IPS DF 4.7 (cell line): ENCODE measurements at regions not wholly inside any gene's neighbourhood (a gene's known extent, or its start where the extent isn't known, plus 50 kb on each side); places are given as distances from the start of the nearest gene placed in this dataset.

Experiments
- DNase-seq: peaks from one replicate; pipeline ENCODE4 v3.0.0-alpha.2; 2013; ENCODE audit warnings: low spot score; ENCODE audit errors: extremely low read depth

DNA sequence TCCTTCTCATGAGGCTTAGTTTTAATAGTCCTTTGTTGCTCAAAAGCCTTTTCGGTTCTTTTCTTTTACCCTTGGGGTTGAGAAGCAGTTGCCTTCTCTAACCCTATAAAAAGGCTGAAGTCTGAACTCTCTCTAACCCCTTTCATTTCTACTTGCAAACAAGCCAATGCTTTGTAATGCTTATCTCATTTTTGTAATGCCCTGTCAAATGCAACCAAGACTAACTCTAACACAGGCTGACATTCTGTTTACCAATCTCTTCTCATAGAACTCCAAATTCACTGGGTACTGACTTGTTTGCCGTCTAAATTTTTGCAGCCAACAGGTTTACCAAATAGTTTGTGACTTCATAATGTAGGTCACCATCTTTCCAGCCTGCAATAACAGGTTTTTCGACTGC, 233.9 kb upstream of the SNX7 start:
- no peak for DNase-seq

DNA sequence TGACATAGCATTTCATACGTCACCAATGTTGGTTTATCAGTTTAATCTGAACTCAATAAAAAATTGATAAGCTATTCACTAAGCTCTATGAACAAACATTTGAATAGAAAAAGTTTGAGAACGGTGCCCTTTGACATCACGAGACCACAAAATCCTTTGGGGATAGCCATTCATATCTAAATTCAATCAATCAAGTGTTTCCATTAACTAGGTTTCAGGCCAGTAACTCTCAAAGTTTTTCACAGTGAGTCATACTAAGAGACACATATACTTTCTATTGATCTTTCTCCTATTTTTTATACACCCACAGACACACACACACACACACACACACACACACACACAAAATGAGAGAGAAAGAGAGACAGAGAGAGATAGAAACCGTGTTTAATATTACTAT, 235.4 kb upstream of the SNX7 start:
- no peak for DNase-seq

DNA sequence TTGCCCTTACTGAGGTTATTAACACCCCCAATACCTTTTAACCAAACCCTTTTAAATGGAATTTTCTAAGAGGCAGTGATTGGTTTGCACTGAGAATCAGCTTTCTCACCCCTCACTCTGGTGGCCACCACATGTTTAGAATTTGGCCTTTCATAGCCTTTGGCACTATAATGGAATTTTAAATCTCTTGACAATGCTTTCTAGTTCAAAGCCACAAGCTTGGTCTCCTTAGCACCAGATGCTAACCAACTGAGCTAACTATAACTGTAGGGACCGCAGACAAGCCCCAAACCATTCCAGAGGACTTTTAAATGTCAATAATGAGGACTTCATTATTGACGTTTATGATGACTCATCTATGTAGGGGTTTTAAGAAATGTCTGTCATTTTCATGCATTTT, 238.7 kb upstream of the SNX7 start:
- no peak for DNase-seq

DNA sequence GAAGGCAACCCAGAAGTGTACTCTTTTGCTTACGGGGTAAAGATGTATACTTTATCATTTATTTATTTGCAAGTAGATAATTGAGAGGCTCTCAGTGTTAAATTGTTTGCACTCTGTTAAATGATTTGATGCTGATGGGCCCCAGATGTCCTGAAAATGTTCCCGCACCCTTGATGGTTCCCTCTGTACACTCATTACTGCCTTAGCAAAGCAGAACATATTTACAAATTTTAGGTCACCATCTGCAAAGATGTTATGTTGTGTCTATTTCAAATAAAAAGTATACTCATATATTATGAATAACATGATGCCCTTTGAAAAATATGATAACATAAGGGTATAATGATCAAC, 240.5 kb upstream of the SNX7 start:
- DNase-seq = no peak

DNA sequence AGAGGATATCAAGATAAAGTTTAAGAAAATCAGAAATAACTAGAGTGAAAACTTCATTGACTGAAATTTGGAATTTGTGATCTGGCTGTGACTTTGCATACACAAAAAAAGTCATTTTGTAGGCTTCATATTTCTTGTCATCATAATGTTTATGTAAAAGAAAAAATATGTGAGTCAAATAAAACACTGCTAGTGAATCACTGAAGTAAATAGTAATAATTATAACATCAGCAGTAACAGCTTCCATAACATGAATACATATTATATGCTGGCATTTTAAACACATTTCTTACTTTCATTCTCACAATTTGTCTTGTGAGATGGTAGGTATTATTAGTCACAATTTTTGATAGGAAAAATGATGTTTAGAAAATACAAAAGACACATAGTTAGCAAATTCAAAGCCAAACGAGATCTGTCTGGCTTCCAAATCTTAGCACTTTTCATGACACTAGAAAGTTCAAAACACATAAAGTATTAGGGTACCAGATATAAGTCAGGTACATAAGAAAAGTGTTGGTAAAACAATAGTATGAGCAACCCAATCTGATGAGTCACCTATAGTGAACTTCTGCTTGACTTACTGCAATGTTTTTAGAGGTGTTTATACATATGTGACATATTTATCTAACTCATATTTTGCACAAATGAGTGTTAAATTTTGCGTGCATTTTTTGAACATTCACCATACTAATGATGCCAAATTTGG, 241.0 kb upstream of the SNX7 start:
- no peak for DNase-seq

DNA sequence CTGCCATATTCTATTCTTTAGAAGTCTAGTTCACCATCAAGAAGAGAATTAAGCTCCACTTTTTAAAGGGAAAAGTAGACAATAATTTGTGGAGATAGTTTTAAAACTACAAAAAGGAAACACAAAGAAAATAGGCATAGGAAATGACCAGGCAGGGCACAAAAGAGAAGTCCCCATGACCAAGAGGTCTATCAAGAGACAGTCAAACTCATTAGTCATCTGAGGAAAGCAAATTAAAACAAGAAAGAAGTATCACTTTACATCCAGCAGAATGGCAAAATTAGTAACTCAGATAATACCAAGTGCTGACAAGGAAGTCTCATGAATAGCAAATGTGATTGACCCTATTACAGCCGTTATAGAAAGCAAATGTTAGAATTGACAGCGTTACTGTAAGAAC, 243.7 kb upstream of the SNX7 start:
- no peak for DNase-seq

DNA sequence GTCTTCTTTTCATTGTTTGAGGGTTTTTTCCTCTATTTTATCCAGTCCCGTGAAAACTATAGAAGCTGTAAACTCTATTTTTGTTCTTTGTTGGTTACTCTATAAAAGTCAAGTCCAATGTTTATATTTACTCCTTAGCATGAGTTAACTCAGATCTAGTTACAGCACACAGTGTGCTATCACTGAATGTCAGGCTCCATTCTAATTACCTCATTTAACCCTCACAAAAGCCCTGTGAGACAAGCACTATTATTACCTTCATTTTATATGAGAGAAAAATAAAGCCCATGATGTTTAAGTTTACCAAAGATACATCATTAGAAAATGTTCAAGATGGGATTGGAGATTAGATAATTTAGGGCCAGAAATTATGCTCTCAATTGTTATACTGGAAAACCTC, 251.4 kb upstream of the SNX7 start:
- no peak for DNase-seq

DNA sequence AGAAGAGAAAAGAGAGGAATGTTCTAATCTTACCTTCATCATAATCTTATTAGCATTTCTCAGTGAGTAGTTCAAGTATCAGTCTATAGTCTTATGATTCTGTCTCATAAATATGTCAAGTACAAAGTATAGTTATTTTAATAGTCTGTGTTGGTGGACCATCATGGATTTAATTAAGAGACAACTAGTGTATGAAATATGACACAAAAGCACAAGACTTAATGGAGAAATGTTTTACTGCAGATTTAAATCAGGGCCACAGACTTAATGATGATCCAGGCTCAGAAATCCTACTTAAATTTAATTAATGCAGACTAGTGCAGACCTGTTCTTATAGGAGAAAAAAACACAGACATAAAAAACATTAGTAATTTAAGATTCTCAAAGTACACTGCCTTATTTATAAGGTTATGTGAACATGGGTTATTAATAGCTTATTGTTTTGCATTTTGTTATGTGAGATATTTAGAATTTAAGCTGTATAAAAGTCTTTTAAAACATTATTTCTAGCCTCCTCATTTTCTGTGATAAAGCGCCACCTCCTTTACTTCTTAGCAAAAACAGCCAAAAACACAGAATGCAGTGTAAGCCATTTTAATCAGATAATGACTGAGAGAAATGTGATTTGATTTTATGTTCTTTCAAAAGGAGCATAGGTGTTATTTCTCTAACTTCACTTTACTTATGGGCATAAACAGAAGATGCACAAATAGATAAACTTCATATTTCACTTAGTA, 255.0 kb upstream of the SNX7 start:
- no peak for DNase-seq

DNA sequence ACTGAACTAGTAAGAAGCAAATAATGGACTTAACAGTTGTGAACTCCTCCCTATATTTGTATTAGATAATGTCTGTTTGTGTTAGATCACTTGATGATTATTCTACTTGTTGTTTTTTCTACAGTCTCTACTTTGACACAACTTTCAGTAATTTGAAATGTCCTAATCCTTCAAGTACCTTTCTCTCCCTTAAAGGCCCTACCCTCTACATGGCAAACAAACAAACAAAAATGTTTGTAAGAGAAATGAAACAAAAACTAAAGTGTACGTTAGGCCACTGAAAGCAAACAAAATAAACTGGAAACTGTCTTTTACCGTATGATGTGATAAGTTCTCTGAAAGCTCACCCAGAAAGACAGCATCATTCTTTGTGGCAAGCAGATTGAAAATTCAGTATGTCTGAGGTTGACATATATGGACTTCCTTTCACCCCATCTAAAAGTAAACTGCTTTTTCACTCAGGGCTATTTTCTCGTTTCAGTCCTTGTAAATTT, 255.9 kb upstream of the SNX7 start:
- DNase-seq = no peak

DNA sequence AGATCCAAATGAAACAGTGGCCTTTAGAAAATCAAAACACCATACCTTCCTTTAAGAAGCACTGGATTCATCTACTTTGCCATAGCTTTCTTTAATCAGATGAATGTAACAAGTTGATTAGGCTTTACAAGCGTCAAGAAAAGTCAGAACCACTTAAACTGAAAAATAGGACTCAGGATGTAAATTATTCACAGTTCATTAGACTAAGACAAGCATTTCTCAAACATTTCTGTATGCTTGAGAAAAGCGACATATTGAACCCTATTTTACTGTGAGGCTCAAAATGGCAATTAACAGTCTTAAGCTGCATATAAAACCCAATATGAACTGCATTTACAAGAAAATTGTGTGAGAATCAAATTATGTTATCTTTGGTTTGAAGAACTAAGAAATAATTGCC, 256.7 kb upstream of the SNX7 start:
- DNase-seq = no peak

DNA sequence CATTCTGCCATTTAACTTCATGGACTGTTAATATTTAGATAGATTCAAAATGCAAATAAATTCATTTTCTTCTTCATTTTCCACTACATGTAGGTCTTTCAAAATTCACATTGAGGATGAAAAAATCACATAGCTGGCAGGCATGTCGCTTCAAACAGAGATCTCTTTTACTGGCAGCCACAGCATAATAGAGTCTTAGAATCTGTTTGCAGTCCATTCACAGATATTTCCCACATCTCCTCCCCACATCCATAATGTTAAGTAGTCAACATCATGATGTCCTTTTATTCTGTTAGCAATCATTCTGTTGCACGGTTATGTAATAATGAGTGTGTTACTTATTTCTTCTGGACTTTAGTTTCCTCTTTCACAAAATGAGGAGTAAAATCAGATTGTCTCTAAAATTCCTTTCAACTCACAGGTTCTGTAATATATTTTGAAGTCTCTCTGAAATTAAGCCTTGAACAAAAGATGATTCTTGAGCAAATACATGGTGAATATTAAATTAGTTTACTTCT, 257.5 kb upstream of the SNX7 start:
- no peak for DNase-seq

DNA sequence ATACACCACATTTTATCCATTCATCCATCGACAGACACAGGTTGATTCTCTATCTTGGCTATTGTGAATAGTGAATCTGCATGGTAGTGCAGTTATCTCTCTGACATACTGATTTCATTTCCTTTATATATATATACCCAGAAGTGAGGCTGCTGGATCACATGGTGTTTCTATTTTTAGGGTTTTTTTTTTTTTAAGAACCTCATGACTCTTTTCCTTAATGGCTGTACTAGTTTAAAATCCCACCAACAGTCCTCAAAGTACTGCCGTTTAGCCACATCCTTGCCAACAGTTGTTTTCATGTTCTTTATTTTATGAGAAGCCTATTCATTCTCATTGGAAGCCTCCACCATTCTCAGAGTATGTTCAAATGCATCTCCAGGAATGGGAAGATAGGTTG, 258.7 kb upstream of the SNX7 start:
- DNase-seq = no peak

DNA sequence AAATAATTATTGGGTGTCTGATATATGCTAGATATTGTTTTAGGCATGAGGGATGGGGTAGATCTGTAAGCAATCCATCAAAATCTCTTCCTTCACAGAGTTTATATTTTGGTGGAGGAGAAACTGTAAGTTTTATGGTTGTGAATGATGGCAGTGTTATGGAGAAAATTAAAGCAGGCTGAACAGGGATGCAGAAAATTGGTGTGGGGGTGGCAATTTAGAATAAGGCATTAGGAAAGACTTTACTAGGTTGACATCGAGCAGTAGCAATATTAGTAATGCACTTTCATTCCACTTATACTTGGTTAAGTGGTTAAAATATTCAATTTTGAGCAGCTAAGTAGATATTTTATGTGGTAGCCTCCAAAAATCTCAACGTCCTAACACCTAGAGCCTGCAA, 261.1 kb upstream of the SNX7 start:
- no peak for DNase-seq

DNA sequence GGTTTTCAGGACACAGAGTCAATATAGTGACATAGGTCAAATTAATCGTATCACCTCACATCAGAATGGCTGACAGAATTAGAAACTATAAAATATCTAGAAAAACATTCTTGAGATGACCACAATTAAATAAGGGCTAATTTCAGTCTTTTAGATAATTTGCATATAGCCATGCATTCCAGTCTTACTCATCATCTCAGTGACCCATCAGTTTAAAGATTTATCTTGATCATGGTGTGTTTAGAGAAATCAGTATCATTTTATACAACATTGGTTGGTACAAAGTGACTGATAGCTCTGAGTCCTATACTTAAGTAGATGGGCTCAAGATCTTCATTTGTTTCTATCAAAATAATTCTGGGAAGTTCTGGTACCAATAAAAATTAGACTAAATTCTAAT, 262.3 kb upstream of the SNX7 start:
- DNase-seq = no peak

DNA sequence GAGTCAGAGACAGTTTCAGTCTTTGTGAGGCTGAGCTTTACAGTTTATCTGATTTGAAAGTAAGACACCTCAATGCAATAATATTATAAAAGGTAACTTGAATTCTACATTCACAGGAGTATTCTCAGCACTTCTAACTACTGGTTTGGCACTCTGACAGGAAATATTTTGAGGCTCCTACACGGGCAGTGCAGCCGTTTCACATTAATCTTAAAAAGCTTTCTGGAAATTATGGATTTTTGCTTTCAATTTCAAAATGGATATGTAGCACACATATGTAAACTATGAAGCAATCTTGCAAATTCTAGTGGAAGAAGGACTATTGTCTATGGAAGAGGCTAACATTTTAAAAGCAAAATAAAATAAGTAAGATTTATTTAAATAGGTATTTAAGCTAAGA, 262.9 kb upstream of the SNX7 start:
- no peak for DNase-seq

DNA sequence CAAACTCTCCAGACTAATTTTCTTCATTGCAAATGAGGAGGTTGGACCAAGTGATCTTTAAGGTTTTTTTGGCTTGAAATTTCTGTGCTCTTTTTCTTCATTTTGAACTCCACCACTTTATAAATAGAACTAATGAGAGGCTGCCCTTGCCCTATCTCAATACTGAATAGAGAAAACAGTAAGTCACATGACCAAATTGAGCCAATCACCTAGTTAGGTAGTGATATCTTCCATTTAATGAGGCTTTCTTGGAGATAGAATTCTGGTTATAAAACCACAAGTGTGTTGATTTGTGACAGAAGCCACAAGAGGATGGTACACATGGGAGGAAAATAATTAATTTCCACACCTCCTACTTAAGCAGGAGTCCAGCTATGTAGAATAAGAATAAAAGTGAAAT, 263.4 kb upstream of the SNX7 start:
- no peak for DNase-seq

DNA sequence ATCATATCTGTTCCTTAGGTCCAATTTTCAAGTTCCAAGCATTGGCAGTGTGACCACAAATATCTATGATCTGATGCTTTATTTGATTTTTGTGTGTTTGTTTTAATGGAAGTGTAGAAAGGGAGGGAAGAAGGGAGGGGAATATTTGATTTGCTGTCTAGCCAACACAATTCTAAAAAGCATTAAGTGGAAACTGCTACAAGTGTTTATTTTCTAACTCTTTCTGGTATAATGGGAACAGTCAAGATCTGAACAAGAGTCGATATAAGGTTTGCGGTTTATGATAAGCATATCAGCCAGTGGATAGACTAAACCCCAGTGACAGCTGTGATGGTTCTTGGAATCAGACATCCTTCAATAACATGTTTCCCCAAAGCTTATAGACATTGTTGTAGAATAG, 267.8 kb upstream of the SNX7 start:
- no peak for DNase-seq

DNA sequence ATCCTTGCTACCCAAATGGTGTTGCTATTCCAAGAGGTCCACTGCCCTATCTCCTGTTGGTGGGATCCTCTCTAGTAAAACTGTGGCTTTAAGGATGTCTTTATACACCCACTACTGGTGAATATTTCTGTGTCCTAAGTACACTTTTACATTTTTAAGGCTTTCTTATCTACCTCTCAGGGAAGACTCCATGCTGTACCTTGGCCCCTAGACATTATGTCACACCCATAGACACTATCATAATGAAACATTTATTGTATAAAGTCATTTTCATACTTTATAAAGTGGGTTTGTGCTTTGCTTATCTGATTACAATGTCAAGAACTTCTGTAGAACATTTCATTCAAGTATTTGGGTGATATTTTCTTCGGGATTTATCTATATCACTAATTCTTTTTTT, 270.3 kb upstream of the SNX7 start:
- no peak for DNase-seq

DNA sequence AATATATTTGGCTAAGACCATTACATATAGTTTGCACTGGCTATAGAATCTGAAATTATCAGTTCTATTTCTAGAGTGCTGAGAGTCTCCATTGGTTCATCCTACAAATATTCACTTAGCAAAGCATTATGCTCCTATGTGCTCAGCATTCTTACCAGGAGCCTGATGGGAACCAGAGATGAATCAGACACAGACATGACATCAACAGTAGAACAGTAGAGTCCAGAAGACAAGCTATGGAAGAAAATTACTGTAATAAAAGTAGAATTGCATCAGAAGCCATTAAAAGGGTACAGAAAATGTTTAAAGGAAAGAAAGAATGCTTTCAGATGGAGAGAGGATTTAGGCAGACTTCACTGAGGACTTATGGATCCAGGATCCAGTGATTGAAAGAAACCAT, 271.7 kb upstream of the SNX7 start:
- no peak for DNase-seq

DNA sequence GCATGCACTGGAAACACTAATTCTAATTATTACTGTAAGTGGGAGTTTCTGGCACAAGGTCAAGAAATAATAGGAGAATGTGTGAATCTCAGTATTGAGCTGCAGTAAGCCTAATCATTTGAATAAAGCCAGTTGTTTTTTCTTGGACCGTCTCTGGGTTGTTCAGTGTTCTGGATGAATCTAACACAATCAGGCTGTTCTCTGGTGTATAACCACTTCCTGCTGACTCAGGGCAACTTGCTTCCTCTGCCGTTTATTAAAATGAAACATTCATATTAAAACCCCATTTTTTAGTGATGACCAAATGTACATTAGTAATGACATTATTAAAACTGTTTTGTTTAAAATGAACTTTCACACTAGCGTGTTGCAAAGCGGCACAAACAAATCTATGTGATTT, 273.1 kb upstream of the SNX7 start:
- DNase-seq = no peak

DNA sequence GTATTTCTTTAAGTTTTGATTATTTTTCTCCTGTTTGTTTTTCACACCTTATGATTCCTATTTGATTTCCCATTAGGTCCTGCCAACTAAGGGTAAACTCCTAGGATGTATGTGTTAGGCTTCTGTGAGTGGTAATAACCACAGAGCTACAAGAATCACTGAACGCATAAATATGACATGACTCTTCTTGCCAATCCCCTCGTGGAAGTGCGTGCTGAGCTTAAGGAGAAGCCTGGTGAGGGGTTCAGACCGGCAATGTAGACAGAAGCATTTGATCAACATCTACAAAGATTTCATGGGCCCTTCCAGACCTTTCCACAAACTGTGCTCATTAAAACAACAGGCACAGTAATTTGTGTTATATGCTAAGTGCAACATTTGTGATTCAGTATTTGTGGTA, 273.8 kb upstream of the SNX7 start:
- no peak for DNase-seq

DNA sequence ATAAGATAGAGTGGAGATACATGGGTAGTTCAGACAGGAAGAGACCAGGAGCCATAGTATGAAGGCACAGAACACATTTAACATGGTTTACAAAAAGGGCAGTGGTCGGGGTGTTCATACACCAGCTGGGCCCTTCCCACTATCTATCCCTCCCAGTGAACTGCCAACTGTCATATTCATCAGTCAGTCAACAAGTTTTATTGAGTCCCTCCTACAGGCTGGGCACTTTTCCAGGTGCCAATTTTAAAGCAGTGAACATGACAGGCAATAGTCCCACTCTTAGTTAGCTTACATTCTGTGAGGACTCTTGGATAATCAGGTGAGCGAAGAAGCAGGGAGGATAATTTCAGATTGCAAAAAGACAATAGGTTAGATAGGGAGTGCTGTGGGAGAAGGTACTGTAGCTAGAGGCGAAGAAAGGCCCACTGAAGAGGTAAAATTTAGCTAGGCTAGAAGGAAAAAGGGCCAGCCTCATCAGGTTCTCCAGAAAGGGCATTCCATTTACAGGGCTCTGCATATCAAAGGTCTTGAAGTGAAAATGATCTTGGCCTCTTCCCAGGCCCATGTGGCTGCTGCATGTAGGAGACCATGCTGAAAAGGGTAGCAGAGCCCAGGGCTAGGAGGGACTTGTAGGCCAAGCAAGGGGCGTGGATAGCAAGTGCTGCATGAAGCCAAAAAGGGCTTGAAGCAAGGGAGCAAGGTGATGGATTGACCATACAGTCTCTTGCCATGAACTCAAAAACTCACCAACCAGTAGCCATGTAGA, 274.7 kb upstream of the SNX7 start:
- DNase-seq = no peak
